ENCODE measurements at regions not wholly inside any gene's neighbourhood (a gene's known extent, or its start where the extent isn't known, plus 50 kb on each side); places are given as distances from the start of the nearest gene placed in this dataset.

DNA sequence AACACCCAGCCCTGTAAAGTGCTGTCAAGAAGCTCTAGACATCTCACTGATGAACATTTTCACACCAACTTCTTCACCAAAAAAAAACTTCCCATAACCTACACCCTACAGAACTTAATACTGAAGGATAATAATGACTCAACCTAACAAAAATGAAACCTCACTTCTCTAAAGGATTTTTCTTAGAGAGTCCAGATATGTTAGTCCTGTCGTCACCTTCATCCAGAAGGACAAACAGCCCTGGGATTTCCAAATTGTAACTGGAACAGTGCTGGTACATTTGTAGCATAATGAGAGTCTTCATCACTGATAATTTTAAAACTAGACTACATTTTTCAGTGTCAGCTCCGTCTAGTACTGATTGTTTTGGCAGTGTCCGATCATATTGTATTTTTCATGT is 528.6 kb upstream of the CELF2 start:
- Histone ChIP-seq H3K4ac (ENCODE audit: low read depth, low read length) (peak overlapping the region; percentile 42; the same call in 1 of the 2 replicates), H3K9ac (ENCODE audit: low read depth, low read length) (no peak overlapping the region), H2AK5ac (ENCODE audit: low read depth, low read length) (no peak overlapping the region), H3K27ac (ENCODE audit: insufficient read depth, low read length) (no peak overlapping the region), H4K8ac (ENCODE audit: low read depth in 2 of 2, low read length in 2 of 2) (peak overlapping the region; percentile 14 to 73; a peak in 3 of 4 replicates), H3K79me1 (ENCODE audit: low read depth in 1 of 2, low read length in 2 of 2) (no peaks in the 10 kb centered on the region), H4K20me1 (ENCODE audit: insufficient read depth, low read length) (no peaks in the 10 kb centered on the region), H3K4me1 (ENCODE audit: control insufficient read depth, insufficient read depth, low read length) (peaks cover 2% of the 10 kb centered on the region; the same call in 1 of the 2 replicates), H3K23ac (ENCODE audit: low read depth, low read length) (no peak overlapping the region), H3K9me1 (ENCODE audit: insufficient read depth, low read length) (no peaks in the 10 kb centered on the region), H3K4me3 (ENCODE audit: insufficient read depth, low read depth, low read length) (no peak overlapping the region), H2BK5ac (ENCODE audit: low read depth, low read length, poor library complexity, severe bottlenecking) (peak overlapping the region; percentile 84), H2BK20ac (ENCODE audit: low read depth, low read length) (peak overlapping the region; percentile 97), H2AK9ac (replicated peaks; ENCODE audit: low read depth, low read length, poor library complexity) (no peak overlapping the region), H4K5ac (ENCODE audit: low read depth, low read length) (peak overlapping the region; percentile 68; the same call in 1 of the 2 replicates), H4K91ac (ENCODE audit: insufficient read depth, low read depth, low read length) (peak overlapping the region; percentile 78), H3K4me2 (ENCODE audit: low read depth, low read length) (peak overlapping the region; percentile 46; the same call in 1 of the 2 replicates), H3K27me3 (ENCODE audit: control insufficient read depth, insufficient read depth, low read length) (no peaks in the 10 kb centered on the region), H2BK120ac (ENCODE audit: low read depth, low read length) (peak overlapping the region; percentile 94), H3K14ac (replicated peaks; ENCODE audit: low read depth, low read length) (peak overlapping the region; percentile 35; the same call in 1 of the 2 replicates), H3K9me3 (ENCODE audit: control insufficient read depth, insufficient read depth, low read length) (no peaks in the 10 kb centered on the region), H3K18ac (ENCODE audit: low read depth, low read length) (peak overlapping the region; percentile 85; the same call in 1 of the 2 replicates), H3K56ac (ENCODE audit: extremely low read depth, insufficient read depth, low read length) (peak overlapping the region; percentile 22; the same call in 1 of the 2 replicates), H2BK15ac (ENCODE audit: low read depth, low read length) (peak overlapping the region; percentile 75), H3K36me3 (ENCODE audit: control insufficient read depth, insufficient read depth, low read length) (no peaks in the 10 kb centered on the region), H2AFZ (replicated peaks; ENCODE audit: low read length, poor library complexity) (no peak overlapping the region)
- ChIA-PET POLR2A (ENCODE audit: unreplicated experiment) (no interaction called here), CTCF (interaction anchor here (0.7 kb wide), 1 partner anchor 13 kb away, joined by 3 read pairs; no protein-coding TSS in a partner anchor)
- no peak for ATAC-seq (ENCODE audit: low read depth)
- intact Hi-C loops (cut with micrococcal nuclease): no loop called here
- no peak for TF ChIP-seq RCOR1 (IDR thresholded peaks at IDR 0.05; ENCODE audit: insufficient replicate concordance, low read length)
- no peak for TF ChIP-seq CHD1 (IDR thresholded peaks at IDR 0.05; ENCODE audit: low read depth, low read length)
- TF ChIP-seq, protein P1, sequence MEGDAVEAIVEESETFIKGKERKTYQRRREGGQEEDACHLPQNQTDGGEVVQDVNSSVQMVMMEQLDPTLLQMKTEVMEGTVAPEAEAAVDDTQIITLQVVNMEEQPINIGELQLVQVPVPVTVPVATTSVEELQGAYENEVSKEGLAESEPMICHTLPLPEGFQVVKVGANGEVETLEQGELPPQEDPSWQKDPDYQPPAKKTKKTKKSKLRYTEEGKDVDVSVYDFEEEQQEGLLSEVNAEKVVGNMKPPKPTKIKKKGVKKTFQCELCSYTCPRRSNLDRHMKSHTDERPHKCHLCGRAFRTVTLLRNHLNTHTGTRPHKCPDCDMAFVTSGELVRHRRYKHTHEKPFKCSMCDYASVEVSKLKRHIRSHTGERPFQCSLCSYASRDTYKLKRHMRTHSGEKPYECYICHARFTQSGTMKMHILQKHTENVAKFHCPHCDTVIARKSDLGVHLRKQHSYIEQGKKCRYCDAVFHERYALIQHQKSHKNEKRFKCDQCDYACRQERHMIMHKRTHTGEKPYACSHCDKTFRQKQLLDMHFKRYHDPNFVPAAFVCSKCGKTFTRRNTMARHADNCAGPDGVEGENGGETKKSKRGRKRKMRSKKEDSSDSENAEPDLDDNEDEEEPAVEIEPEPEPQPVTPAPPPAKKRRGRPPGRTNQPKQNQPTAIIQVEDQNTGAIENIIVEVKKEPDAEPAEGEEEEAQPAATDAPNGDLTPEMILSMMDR (conservative IDR thresholded peaks at IDR 0.05; ENCODE audit: low read depth, low read length): no peak
- no peak for TF ChIP-seq FOS (IDR thresholded peaks at IDR 0.05; ENCODE audit: low read depth, low read length)
- TF ChIP-seq POLR2A (IDR thresholded peaks at IDR 0.05; ENCODE audit: low read depth, low read length): no peak
- TF ChIP-seq BHLHE40 (IDR thresholded peaks at IDR 0.05; ENCODE audit: low read depth, low read length): no peak
- no peak for TF ChIP-seq SMC3 (IDR thresholded peaks at IDR 0.05; ENCODE audit: low read depth, low read length)
- TF ChIP-seq RFX5 (IDR thresholded peaks at IDR 0.05; ENCODE audit: low read depth, low read length): no peak
- TF ChIP-seq MAZ (IDR thresholded peaks at IDR 0.05; ENCODE audit: borderline replicate concordance, low read depth, low read length): no peak
- TF ChIP-seq, protein P2, sequence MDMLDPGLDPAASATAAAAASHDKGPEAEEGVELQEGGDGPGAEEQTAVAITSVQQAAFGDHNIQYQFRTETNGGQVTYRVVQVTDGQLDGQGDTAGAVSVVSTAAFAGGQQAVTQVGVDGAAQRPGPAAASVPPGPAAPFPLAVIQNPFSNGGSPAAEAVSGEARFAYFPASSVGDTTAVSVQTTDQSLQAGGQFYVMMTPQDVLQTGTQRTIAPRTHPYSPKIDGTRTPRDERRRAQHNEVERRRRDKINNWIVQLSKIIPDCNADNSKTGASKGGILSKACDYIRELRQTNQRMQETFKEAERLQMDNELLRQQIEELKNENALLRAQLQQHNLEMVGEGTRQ (IDR thresholded peaks at IDR 0.05; ENCODE audit: low read depth, low read length): no peak
- no peak for TF ChIP-seq MAFK (IDR thresholded peaks at IDR 0.05; ENCODE audit: low read depth, low read length)
- WGBS, 2 experiments (ENCODE audit: extremely low coverage in 2 of 2, insufficient read length in 1 of 2): no CpG with 5 or more reads among the region's 3 CpGs
- DNase-seq: no peak
- dilution Hi-C loops (cut with HindIII; ENCODE audit: low sequenced_read_pairs, unreplicated experiment): no loop called here
- in situ Hi-C loops (cut with MboI; ENCODE audit: low sequenced_read_pairs): no loop called here
- no TSS peak for BruUV-seq (replicated peaks)

Data from IMR-90 (cell line).